Right lobe of liver (tissue), 4 donors: ENCODE measurements at regions not wholly inside any gene's neighbourhood (a gene's known extent, or its start where the extent isn't known, plus 50 kb on each side); places are given as distances from the start of the nearest gene placed in this dataset.

Experiments used
- CTCF ChIP-seq, 4 donors: fragments of 200-600 bp in 3 of 4; fragments of 450-650 bp in 1 of 4; IDR thresholded peaks; one replicate each; pipeline versions ENCODE4 v1.5.1 to v1.8.0; 2016 to 2022; ENCODE audit warnings: antibody characterized with exemption in 4 of 4, mild to moderate bottlenecking in 2 of 4
- POLR2A ChIP-seq: fragments of 450-650 bp; IDR thresholded peaks from one replicate; pipeline ENCODE4 v1.6.1; 2017; ENCODE audit warnings: antibody characterized with exemption, mild to moderate bottlenecking
- donor health status: DM: no; HTN: no; CAD: no.
- donor health status: DM: no; HTN: no; CAD: no.
- donor health status: DM: no; HTN: yes; CAD: no.

GRCh38 chr5:125012727-125013451 is 266.4 kb upstream of the ZNF608 start:
- TF ChIP-seq CTCF (IDR thresholded peaks at IDR 0.05) (no peak), POLR2A (no peak)
